Dermis microvascular lymphatic vessel endothelial cell (primary cell): ENCODE measurements at regions not wholly inside any gene's neighbourhood (a gene's known extent, or its start where the extent isn't known, plus 50 kb on each side); places are given as distances from the start of the nearest gene placed in this dataset.

Source experiments
- DNase-seq, 2 donors: peaks; one replicate each; pipeline versions ENCODE4 v3.0.0 to v3.0.0-alpha.2; 2010; ENCODE audit warnings: low read depth in 2 of 2

DNA sequence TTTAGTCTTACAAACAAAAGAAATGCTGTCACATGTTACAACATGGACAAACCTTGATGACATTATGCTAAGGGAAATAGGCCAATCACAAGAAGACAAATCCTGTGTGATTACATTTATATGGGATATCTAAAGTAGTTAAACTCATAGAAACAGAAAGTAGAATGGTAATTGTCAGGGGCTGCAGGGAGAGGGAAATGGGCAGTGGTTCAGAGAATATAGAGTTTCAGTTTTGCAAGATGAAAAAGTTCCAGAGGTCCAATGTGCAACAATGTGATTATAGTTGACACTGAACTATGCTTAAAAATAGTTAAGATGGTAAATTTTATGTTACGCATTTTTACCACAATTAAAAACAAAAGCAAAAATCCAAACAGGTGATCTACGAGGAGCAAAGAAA, 265.5 kb downstream of the NDUFS4 start:
- DNase-seq: no peak

DNA sequence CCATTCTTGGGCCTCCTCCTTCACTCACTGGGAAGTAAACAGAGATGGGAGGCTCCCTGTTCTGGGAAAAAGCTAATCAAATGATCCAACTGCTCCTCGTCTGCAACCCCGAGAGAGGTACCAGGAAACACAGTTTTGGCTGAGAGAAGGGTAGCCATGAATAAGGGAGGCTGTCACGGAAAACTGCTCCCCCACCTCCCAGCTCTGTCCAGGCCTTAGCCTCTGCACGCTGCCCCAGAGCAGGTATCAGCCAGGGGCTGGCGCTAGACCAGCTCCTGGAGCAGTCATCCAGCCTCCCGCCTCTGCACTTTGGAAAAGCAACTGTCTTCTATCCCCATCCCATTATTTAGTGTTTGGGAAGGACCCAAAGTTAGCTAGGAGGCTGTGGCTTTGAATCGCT, 266.1 kb downstream of the NDUFS4 start:
- DNase-seq: no peak

DNA sequence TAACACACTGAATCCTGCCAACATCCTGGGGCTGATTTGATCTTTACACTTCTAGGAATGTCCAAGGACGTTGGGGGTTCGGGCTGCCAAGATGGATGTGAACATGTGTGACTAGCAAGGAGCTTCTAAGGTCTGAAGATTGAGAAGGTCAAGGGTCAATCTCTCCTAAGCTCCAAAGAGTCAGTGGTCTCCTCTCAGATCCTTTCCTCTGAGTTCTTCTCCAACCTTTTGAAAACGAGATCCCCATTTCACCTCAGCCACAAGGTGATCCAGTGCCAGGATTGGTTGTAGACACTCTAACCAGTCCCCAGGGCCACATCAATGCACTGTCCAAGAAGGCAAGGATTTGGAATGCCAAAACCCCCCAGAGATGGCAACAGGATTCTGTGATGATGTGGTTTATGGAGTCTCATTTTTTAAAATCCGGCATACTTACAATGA, 266.8 kb downstream of the NDUFS4 start:
- DNase-seq: no peak

DNA sequence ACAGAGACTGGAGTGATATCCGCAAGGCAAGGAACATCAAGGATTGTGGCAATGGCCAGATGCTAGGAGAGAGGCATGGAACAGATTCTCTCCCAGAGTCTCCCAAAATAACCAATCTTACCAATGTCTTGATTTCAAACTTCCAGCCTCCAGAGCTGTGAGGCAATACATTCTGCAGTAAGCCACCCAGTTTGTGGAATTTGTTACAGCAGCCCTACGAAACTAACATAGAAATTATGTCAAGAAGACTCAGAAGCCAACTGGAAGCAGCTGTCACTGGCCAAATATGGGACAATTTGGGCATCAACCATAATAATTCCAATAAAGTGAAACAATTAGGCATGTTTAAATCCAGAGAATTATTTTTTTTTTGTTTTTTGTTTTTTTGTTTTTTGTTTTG, 271.1 kb downstream of the NDUFS4 start:
- no peak for DNase-seq
